ENCODE measurements at regions not wholly inside any gene's neighbourhood (a gene's known extent, or its start where the extent isn't known, plus 50 kb on each side); places are given as distances from the start of the nearest gene placed in this dataset.

- Histone ChIP-seq H3K23ac (ENCODE audit: insufficient read length, low read depth, low read length) (no peak overlapping the region), H2BK120ac (ENCODE audit: low read depth, low read length, poor library complexity, severe bottlenecking) (no peak overlapping the region), H4K20me1 (ENCODE audit: control insufficient read depth, insufficient read depth, insufficient read length) (no peaks in the 10 kb centered on the region), H4K91ac (ENCODE audit: insufficient read length, low read depth, low read length) (no peak overlapping the region), H3K23me2 (ENCODE audit: insufficient read length, low read depth, low read length, poor library complexity, severe bottlenecking) (no peaks in the 10 kb centered on the region), H3K18ac (ENCODE audit: insufficient read length, low read depth, low read length) (no peak overlapping the region), H2AFZ (ENCODE audit: low read length) (no peak overlapping the region), H2BK12ac (ENCODE audit: insufficient read length, low read depth, low read length) (no peak overlapping the region), H4K8ac (replicated peaks; ENCODE audit: insufficient read length, low read depth, low read length) (no peak overlapping the region), H3K14ac (ENCODE audit: insufficient read depth, low read length) (no peak overlapping the region), H3K79me1 (ENCODE audit: insufficient read depth, low read depth, low read length, poor library complexity, severe bottlenecking) (no peaks in the 10 kb centered on the region), H2AK5ac (ENCODE audit: insufficient read length, low read length) (no peak overlapping the region), H3K27ac (ENCODE audit: insufficient read length, low read depth, low read length) (no peak overlapping the region), H3K9me3 (ENCODE audit: control insufficient read depth, low read depth, low read length) (no peaks in the 10 kb centered on the region), H3K56ac (ENCODE audit: insufficient read length, low read depth, low read length) (no peak overlapping the region), H3K79me2 (ENCODE audit: insufficient read depth, low read length) (no peaks in the 10 kb centered on the region), H2BK15ac (ENCODE audit: low read depth, low read length) (no peak overlapping the region), H2BK5ac (ENCODE audit: insufficient read length, low read length) (no peak overlapping the region), H3K4me2 (ENCODE audit: insufficient read depth, insufficient read length, low read length) (no peak overlapping the region), H3K27me3 (ENCODE audit: insufficient read depth, low read length) (no peaks in the 10 kb centered on the region; the same call in 1 of the 2 replicates), H3K9ac (ENCODE audit: extremely low read depth, insufficient read length, low read length) (no peak overlapping the region), H3T11ph (ENCODE audit: low read length) (no peak overlapping the region), H3K4ac (ENCODE audit: low read depth, low read length) (no peak overlapping the region), H2BK20ac (ENCODE audit: low read depth, low read length, poor library complexity, severe bottlenecking) (no peak overlapping the region), H3K4me1 (ENCODE audit: insufficient read depth, low read length) (no peaks in the 10 kb centered on the region), H4K5ac (ENCODE audit: insufficient read length, low read depth, low read length) (no peak overlapping the region)
- DNase-seq, result no peak
- peaks cover 15 to 20% of the 10 kb centered on the region in 2 experiments for H3K9me3 Mint-ChIP-seq
- H3K4me1 Mint-ChIP-seq, result peaks cover 12% of the 10 kb centered on the region in 2 experiments
- TF ChIP-seq CTCF (conservative IDR thresholded peaks at IDR 0.05), result no peak
- peaks cover 4 to 19% (median 4%) of the 10 kb centered on the region in 3 experiments; a peak in 6 of 7 replicates for H3K36me3 Mint-ChIP-seq (ENCODE audit: insufficient read depth in 1 of 3, low read depth in 3 of 3)
- no CpG with 5 or more reads among the region's 2 CpGs for WGBS (ENCODE audit: extremely low coverage, insufficient read length, low lambda C conversion rate)
- no peaks in the 10 kb centered on the region; the same call in 1 of the 2 replicates for H3K27me3 Mint-ChIP-seq (ENCODE audit: low read depth)
- H3K4me3 Mint-ChIP-seq, result no peak overlapping the region
- H3K27ac Mint-ChIP-seq, result no peak overlapping the region
Measured at GRCh38 chr13:44104197-44104490, 224.4 kb downstream of the LACC1 start.

Data from H9 (cell line).